K562 (cell line): ENCODE measurements at regions not wholly inside any gene's neighbourhood (a gene's known extent, or its start where the extent isn't known, plus 50 kb on each side); places are given as distances from the start of the nearest gene placed in this dataset.

Experiments
- ATAC-seq: fragments of 200-7000 bp; cut with Tn5 transposase; 3 replicates; pipeline ENCODE4 v1.9.1; 2020; ENCODE audit warnings: moderate library complexity
- BruUV-seq: library from RNA; stranded (reverse); fragments of 400-500 nt; replicated peaks from 2 replicates; lab custom pipeline; 2021; lab: Mats Ljungman, UMichigan
- CTCF ChIA-PET: fragments of 300-600 bp; formaldehyde crosslinking; extraction: SDS; loops from one replicate; lab custom pipeline; 2021; ENCODE audit warnings: low intra/inter-chr PET ratio; lab: Yijun Ruan, JAX
- POLR2A ChIA-PET: fragments of 300-600, 350-650 bp; sonication (Branson Sonifier 250); formaldehyde crosslinking; extraction: SDS; loops from one replicate; lab custom pipeline; 2021; ENCODE audit warnings: antibody characterized with exemption, inconsistent platforms; lab: Yijun Ruan, JAX
- DNase-seq, 4 experiments: peaks; one replicate each; pipeline versions ENCODE4 v3.0.0 to v3.0.0-alpha.2; 2011 to 2018; ENCODE audit warnings: low spot score in 3 of 4, mixed read lengths in 3 of 4; ENCODE audit errors: extremely low read depth in 1 of 4
- FAIRE-seq: peaks from 2 replicates; lab custom pipeline; 2011; peaks lifted over from hg19 to GRCh38; lab: Jason Lieb, UNC
- H2AFZ ChIP-seq: 2 replicates; pipeline ENCODE4 v1.6.0; 2011; ENCODE audit warnings: low read depth, low read length, control low read depth, inconsistent platforms
- H3K27ac ChIP-seq: fragments of 200-600 bp; 3 replicates; pipeline ENCODE4 v1.8.0; 2011; ENCODE audit warnings: low read depth, mild to moderate bottlenecking, control low read depth, inconsistent platforms, low read length, moderate library complexity, mixed read lengths; ENCODE audit errors: extremely low read depth
- H3K27me3 ChIP-seq, 2 experiments: fragments of 300-600 bp in 1 of 2; 2 replicates in 1 of 2; 3 replicates in 1 of 2; pipeline versions ENCODE4 v1.6.0 to v1.8.0; 2011; ENCODE audit warnings: inconsistent platforms in 2 of 2, low read length in 2 of 2, mild to moderate bottlenecking in 1 of 2, mixed read lengths in 1 of 2, moderate library complexity in 1 of 2; ENCODE audit not compliant: control insufficient read depth in 2 of 2, insufficient read depth in 2 of 2
- H3K36me3 ChIP-seq: fragments of 300-600 bp; 3 replicates; pipeline ENCODE4 v1.8.0; 2011; ENCODE audit warnings: mild to moderate bottlenecking, low read length, inconsistent platforms; ENCODE audit not compliant: control insufficient read depth, insufficient read depth
- H3K4me1 ChIP-seq, 2 experiments: fragments of 200-600 bp in 1 of 2; replicated peaks in 1 of 2; 2 replicates in 1 of 2; 3 replicates in 1 of 2; pipeline versions ENCODE4 v1.5.1 to v1.8.0; 2011; ENCODE audit warnings: inconsistent platforms in 2 of 2, low read length in 2 of 2, mild to moderate bottlenecking in 1 of 2, mixed read lengths in 1 of 2, moderate library complexity in 1 of 2; ENCODE audit not compliant: control insufficient read depth in 2 of 2, insufficient read depth in 2 of 2
- H3K4me2 ChIP-seq: 2 replicates; pipeline ENCODE4 v1.6.1; 2011; ENCODE audit warnings: low read length, control low read depth, inconsistent platforms, mixed read lengths; ENCODE audit not compliant: insufficient read depth
- H3K4me3 ChIP-seq: fragments of 200-600 bp; sonication (generic), shearing (Covaris generic); 2 replicates; pipeline ENCODE4 v1.5.1; 2016; ENCODE audit warnings: control low read depth, inconsistent platforms
- H3K79me2 ChIP-seq: fragments of 200-600 bp; 3 replicates; pipeline ENCODE4 v1.8.0; 2011; ENCODE audit warnings: low read length, inconsistent platforms; ENCODE audit not compliant: control insufficient read depth, insufficient read depth
- H3K9ac ChIP-seq, 2 experiments: 2 replicates each; pipeline versions ENCODE4 v1.6.0 to v1.6.1; 2011; ENCODE audit warnings: low read depth in 2 of 2, low read length in 2 of 2, control low read depth in 1 of 2, inconsistent platforms in 1 of 2, mild to moderate bottlenecking in 1 of 2, mixed read lengths in 1 of 2; ENCODE audit not compliant: insufficient read depth in 1 of 2
- H3K9me1 ChIP-seq: one replicate; pipeline ENCODE4 v1.6.0; 2011; ENCODE audit warnings: inconsistent platforms, mild to moderate bottlenecking, low read length, moderate library complexity; ENCODE audit not compliant: control insufficient read depth, insufficient read depth
- H3K9me3 ChIP-seq: replicated peaks from 2 replicates; pipeline ENCODE4 v1.5.1; 2011; ENCODE audit warnings: low read depth, low read length, inconsistent platforms; ENCODE audit not compliant: control insufficient read depth, insufficient read depth
- H4K20me1 ChIP-seq: replicated peaks from 2 replicates; pipeline ENCODE4 v1.6.1; 2011; ENCODE audit warnings: low read length, inconsistent platforms, mixed read lengths; ENCODE audit not compliant: control insufficient read depth, insufficient read depth
- ARID3A ChIP-seq: IDR thresholded peaks from 2 replicates; pipeline ENCODE4 v1.6.1; 2012; ENCODE audit warnings: low read depth, low read length, improper control_type of control experiment, borderline replicate concordance
- HNRNPLL ChIP-seq: fragments of 200-400 bp; formaldehyde crosslinking; IDR thresholded peaks from 2 replicates; pipeline ENCODE4 v1.6.1; 2017; ENCODE audit warnings: low read length, low read depth, mild to moderate bottlenecking; ENCODE audit not compliant: poor library complexity, severe bottlenecking
- MBD1 ChIP-seq: fragments of 250-450 bp; sonication (Bioruptor Pico); IDR thresholded peaks from 2 replicates; pipeline ENCODE4 v1.8.0; 2022; ENCODE audit warnings: inconsistent platforms
- OTX1 ChIP-seq: fragments of 450-650 bp; formaldehyde crosslinking; IDR thresholded peaks from 2 replicates; pipeline ENCODE4 v1.4.0; 2022; ENCODE audit warnings: mild to moderate bottlenecking
- POLR3A ChIP-seq: IDR thresholded peaks from 2 replicates; pipeline ENCODE4 v1.6.1; 2011; ENCODE audit warnings: borderline replicate concordance, mild to moderate bottlenecking, moderate library complexity; ENCODE audit not compliant: insufficient read length, insufficient read depth; ENCODE audit errors: extremely low read depth
- PTTG1 ChIP-seq: fragments of 450-650 bp; IDR thresholded peaks from 2 replicates; pipeline ENCODE4 v1.6.1; 2016; ENCODE audit warnings: low read depth, mild to moderate bottlenecking, missing genetic modification characterization, missing compliant biosample characterization
- RBBP5 ChIP-seq: fragments of 200-600 bp; sonication (generic); IDR thresholded peaks from 2 replicates; pipeline ENCODE4 v1.6.1; 2012; ENCODE audit warnings: borderline replicate concordance, mild to moderate bottlenecking, low read length, control low read depth, inconsistent platforms; ENCODE audit not compliant: insufficient read depth, poor library complexity, severe bottlenecking
- SMAD3 ChIP-seq: fragments of 450-650 bp; formaldehyde crosslinking; conservative IDR thresholded peaks from 2 replicates; pipeline ENCODE4 v1.4.0; 2020; ENCODE audit warnings: mild to moderate bottlenecking
- SP1 ChIP-seq: sonication (generic); formaldehyde crosslinking; IDR thresholded peaks from 2 replicates; pipeline ENCODE4 v1.8.1; 2022; ENCODE audit warnings: mild to moderate bottlenecking, missing genetic modification reagents
- ZFP1 ChIP-seq: fragments of 450-650 bp; formaldehyde crosslinking; IDR thresholded peaks from 2 replicates; pipeline ENCODE4 v1.4.0; 2020; ENCODE audit warnings: mild to moderate bottlenecking, mixed read lengths
- WGBS: fragments of 100-300 bp; shearing (Covaris generic); methylation state at CpG from one replicate; pipeline ENCODE4 v1.1.6; 2016; ENCODE audit warnings: low coverage, mixed read lengths; ENCODE audit not compliant: insufficient coverage; ENCODE audit errors: missing lambda C conversion rate; 5-methylcytosine and 5-hydroxymethylcytosine counted together
- in situ Hi-C: fragments of 300-500 bp; cut with MboI; formaldehyde crosslinking; loops from 4 replicates; pipeline ENCODE4 v1.15.0; 2018; ENCODE audit warnings: inconsistent platforms, mixed read lengths
- intact Hi-C: fragments of 100-400 bp; cut with micrococcal nuclease; formaldehyde crosslinking; loops from 2 replicates; pipeline ENCODE4 v1.14.2; 2022

- H3K4me1 ChIP-seq, result no peaks in the 10 kb centered on the region
- TF ChIP-seq RBBP5, result no peak
- TF ChIP-seq OTX1 (CRISPR knock-in tag), result no peak
- TF ChIP-seq PTTG1 (tag), result no peak
- no peak for TF ChIP-seq HNRNPLL
- TF ChIP-seq ZFP1 (CRISPR knock-in tag), result no peak
- TF ChIP-seq SMAD3 (CRISPR knock-in tag), result no peak
- TF ChIP-seq POLR3A, result no peak
- no peak for TF ChIP-seq ARID3A
- no peak for TF ChIP-seq SP1
- no peak for TF ChIP-seq MBD1
- DNase-seq, result no peak
- no peaks in the 10 kb centered on the region for H3K9me3 ChIP-seq
- POLR2A ChIA-PET, result interaction anchor here (1.2 kb wide), 1 partner anchor 10 kb away, joined by 3 read pairs; no protein-coding TSS in a partner anchor
- BruUV-seq, result no TSS peak
- CTCF ChIA-PET, result no interaction called here
- no peak overlapping the region for H3K4me2 ChIP-seq
- H4K20me1 ChIP-seq, result no peaks in the 10 kb centered on the region
- H3K9ac ChIP-seq, result no peak overlapping the region
- in situ Hi-C loops (no loop called here), intact Hi-C loops (no loop called here)
- WGBS, result 1% methylated on average over 9 of the region's 9 CpGs
- no peaks in the 10 kb centered on the region for H3K36me3 ChIP-seq
- peaks cover 3 to 16% of the 10 kb centered on the region in 2 experiments; a peak in 3 of 5 replicates for H3K27me3 ChIP-seq
- H3K4me3 ChIP-seq, result no peak overlapping the region
- ATAC-seq, result no peak
- H3K79me2 ChIP-seq, result no peaks in the 10 kb centered on the region
- no peak overlapping the region for H3K27ac ChIP-seq
- no peaks in the 10 kb centered on the region for H3K9me1 ChIP-seq
- no peak for FAIRE-seq
- H2AFZ ChIP-seq, result no peak overlapping the region
Observed at GRCh38 chr13:45903051-45903813, 51.7 kb upstream of the SIAH3 start.
